ENCODE measurements at regions not wholly inside any gene's neighbourhood (a gene's known extent, or its start where the extent isn't known, plus 50 kb on each side); places are given as distances from the start of the nearest gene placed in this dataset.

- Histone ChIP-seq H3K9me3 (ENCODE audit: insufficient read depth in 2 of 2, low read depth in 1 of 2, low read length in 1 of 2) (no peaks in the 10 kb centered on the region), H3K36me3 (ENCODE audit: control insufficient read depth in 2 of 4, insufficient read depth in 4 of 4, low read length in 3 of 4) (no peaks in the 10 kb centered on the region), H4K91ac (replicated peaks; ENCODE audit: insufficient read length, low read length) (no peak overlapping the region), H4K20me1 (replicated peaks in 1 of 2; ENCODE audit: control insufficient read depth in 1 of 2, insufficient read depth in 2 of 2, low read length in 2 of 2) (no peaks in the 10 kb centered on the region), H3K23me2 (ENCODE audit: low read depth, low read length) (no peaks in the 10 kb centered on the region), H3K14ac (ENCODE audit: insufficient read length) (no peak overlapping the region), H2BK12ac (ENCODE audit: low read depth, low read length) (no peak overlapping the region), H3K56ac (replicated peaks; ENCODE audit: insufficient read length, low read depth, low read length) (no peak overlapping the region), H3K18ac (ENCODE audit: extremely low read depth, low read length) (no peak overlapping the region), H3K9ac (replicated peaks in 1 of 4; ENCODE audit: extremely low read depth in 1 of 4, low read depth in 3 of 4, low read length in 3 of 4) (no peak overlapping the region), H3K4me3 (ENCODE audit: extremely low read depth in 1 of 4, insufficient read depth in 2 of 4, low read depth in 3 of 4, low read length in 4 of 4) (no peak overlapping the region), H2BK20ac (ENCODE audit: low read length) (no peak overlapping the region), H2AFZ (ENCODE audit: low read length) (no peak overlapping the region), H2BK15ac (ENCODE audit: low read length) (no peak overlapping the region), H3K4me2 (ENCODE audit: insufficient read depth in 1 of 2, low read depth in 2 of 2, low read length in 2 of 2) (no peak overlapping the region), H4K5ac (ENCODE audit: insufficient read length, low read depth, low read length) (no peak overlapping the region), H3K79me1 (ENCODE audit: low read depth, low read length) (no peaks in the 10 kb centered on the region), H3K79me2 (ENCODE audit: control insufficient read depth in 1 of 2, insufficient read depth in 2 of 2, low read length in 2 of 2) (no peaks in the 10 kb centered on the region), H3K27me3 (replicated peaks in 1 of 4; ENCODE audit: control insufficient read depth in 3 of 4, extremely low read depth in 1 of 4, insufficient read depth in 3 of 4, low read length in 3 of 4) (no peaks in the 10 kb centered on the region), H3K27ac (ENCODE audit: low read depth, low read length) (no peak overlapping the region), H2BK120ac (replicated peaks; ENCODE audit: low read depth, low read length) (no peak overlapping the region), H2BK5ac (ENCODE audit: low read depth, low read length) (no peak overlapping the region), H3K4me1 (replicated peaks in 1 of 4; ENCODE audit: control insufficient read depth in 3 of 4, insufficient read depth in 4 of 4, low read length in 3 of 4) (peaks cover 0 to 4% (median 0%) of the 10 kb centered on the region in 4 experiments; a peak in 1 of 7 replicates), H3K23ac (ENCODE audit: insufficient read length) (no peak overlapping the region), H2AK5ac (ENCODE audit: low read depth, low read length) (no peak overlapping the region; the same call in 1 of the 2 replicates), H3K4ac (replicated peaks; ENCODE audit: insufficient read length, low read depth, low read length) (peak overlapping the region; percentile 27), H4K8ac (ENCODE audit: extremely low read depth, insufficient read depth, low read length) (no peak overlapping the region)
- TF ChIP-seq SAP30 (IDR thresholded peaks at IDR 0.05; ENCODE audit: insufficient read depth, insufficient replicate concordance, low read length) (no peak), CTCF (IDR thresholded peaks at IDR 0.05; ENCODE audit: control extremely low read depth in 1 of 3, insufficient read depth in 1 of 3, low read depth in 1 of 3, low read length in 3 of 3) (no peak), SIX5 (IDR thresholded peaks at IDR 0.05; ENCODE audit: low read depth, low read length) (no peak), BCL11A (IDR thresholded peaks at IDR 0.05; ENCODE audit: low read depth in 2 of 2, low read length in 2 of 2) (no peak), CHD2 (IDR thresholded peaks at IDR 0.05; ENCODE audit: low read length) (no peak)
- POLR2A ChIA-PET (ENCODE audit: partially characterized antibody) = no interaction called here
- FAIRE-seq = no peak
- DNase-seq (ENCODE audit: low read depth in 1 of 2, low spot score in 2 of 2) = no peak
- CTCF ChIA-PET (ENCODE audit: partially characterized antibody) = no interaction called here
- 82% methylated on average over 1 of the region's 1 CpG; no CpG with 5 or more reads in 1 of the 2 experiments for WGBS, 2 experiments (ENCODE audit: extremely low coverage in 1 of 2, insufficient coverage in 1 of 2, insufficient read length in 1 of 2, insufficient replicate concordance in 2 of 2, low coverage in 1 of 2, low lambda C conversion rate in 2 of 2, missing lambda C conversion rate in 1 of 2)
Measured at GRCh38 chr1:95829556-95829955, 595.5 kb downstream of the RWDD3 start.

All from H1 (cell line).